HG02973 (cell line): ENCODE measurements at regions not wholly inside any gene's neighbourhood (a gene's known extent, or its start where the extent isn't known, plus 50 kb on each side); places are given as distances from the start of the nearest gene placed in this dataset.

Source experiments
- ATAC-seq: cut with Tn5 transposase; IDR thresholded peaks from one replicate; pipeline ENCODE4 v1.9.1; 2021; ENCODE audit warnings: moderate library complexity; ENCODE audit not compliant: unreplicated experiment

DNA sequence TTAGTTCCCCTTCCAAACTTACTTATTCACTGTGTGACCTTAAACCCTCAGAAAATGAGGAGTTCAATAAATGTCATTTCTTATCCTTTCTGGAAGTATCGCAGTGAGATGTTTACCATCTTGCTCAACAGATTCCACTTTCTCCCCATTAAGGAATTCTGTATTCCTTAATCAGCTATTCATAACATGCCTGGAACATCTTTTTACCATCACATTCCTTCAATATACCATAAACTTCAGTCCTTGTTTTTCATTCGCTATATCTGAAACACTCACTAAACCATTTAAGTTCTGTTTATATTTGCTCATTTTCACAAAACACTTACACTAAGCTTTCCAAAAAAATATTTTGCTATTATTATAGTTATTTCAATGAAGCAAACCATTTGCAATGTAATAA lies 1158.6 kb downstream of the CDH12 start:
- no peak for ATAC-seq

DNA sequence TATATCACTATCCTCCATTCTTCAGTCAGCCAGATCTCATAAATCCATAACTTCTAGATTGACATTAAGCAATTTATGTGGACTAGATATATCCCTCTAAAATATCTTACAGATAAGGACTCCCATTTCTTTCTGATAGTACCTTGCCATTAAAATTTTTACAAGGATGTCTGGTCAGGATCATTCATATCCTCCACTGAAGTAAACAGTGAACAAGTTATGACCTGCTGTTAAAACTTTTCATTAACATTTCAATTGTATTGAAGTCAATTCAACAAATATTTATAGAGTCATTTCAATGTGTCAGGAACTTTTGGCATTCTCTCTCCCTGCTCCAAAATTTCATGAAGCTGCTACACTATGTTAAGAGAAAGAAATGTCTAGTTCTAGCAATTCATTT lies 1159.6 kb downstream of the CDH12 start:
- ATAC-seq = no peak

DNA sequence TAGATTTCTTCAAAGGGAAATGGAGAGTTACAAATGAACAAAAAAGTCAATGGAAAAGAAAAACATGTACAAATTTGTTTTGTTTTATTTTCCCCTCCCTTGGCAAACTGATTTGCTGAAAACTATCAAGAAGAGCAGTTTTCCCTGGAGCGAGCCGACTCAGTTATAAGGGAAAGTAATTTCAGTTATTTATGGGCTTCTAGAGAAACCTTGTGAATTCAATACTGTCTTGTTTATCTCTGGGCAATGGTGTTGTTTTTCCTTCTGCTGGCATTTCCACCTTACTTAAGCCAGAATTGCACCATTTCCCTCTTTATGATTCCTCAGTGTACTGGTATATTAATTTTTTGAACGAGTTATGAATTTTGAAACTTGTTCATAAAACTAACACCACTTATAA lies 1163.6 kb downstream of the CDH12 start:
- ATAC-seq = no peak

DNA sequence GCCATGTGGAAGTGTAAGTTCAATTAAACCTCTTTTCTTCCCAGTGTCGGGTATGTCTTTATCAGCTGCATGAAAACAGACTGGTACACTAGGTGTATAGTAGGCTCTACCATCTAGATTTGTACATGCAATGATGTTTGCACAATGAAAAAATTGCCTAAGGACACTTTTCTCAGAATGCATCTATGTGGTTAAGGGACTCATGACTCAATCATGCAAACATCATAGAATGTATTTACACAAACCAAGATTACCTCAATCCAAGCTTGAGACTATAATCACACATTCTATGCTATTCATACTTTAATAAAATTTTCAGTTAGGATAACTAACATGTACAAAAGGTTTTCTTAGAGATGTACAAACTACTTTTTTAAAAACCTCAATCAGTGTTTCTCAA lies 1164.5 kb downstream of the CDH12 start:
- ATAC-seq = no peak

DNA sequence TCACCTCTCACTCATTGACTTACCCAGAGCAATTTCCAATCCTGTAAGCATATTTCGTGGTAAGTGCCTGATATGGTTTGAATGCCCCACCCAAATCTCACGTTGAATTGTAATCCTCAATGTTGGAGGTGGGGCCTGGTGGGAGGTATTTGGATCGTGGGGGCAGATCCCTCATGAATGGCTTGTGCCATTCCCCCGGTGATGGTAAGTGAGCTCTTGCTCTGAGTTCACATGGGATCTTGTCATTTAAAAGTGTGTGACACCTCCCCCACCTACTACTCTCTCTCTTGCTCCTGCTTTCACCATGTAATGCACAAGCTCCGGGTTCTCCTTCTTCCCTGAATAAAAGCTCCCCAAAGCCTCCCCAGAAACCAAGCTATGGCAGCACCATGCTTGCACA lies 1165.5 kb downstream of the CDH12 start:
- ATAC-seq = no peak

DNA sequence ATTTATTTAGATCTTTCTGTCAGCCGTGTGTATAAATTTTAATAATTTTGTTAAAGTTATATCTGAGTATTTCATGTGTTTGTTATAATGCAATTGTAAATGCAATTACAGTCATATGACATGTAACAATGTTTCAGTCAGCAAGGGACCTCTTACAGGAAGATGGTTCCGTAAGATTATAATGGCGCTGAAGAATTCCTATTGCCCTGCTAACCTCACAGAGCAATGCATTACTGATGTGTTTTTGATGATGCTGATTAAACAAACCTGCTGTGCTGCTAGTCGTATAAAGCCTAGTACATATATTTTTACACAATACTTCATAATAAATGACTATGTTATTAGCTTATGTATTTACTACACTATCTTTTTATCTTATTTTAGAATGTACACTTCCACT lies 1166.4 kb downstream of the CDH12 start:
- no peak for ATAC-seq

DNA sequence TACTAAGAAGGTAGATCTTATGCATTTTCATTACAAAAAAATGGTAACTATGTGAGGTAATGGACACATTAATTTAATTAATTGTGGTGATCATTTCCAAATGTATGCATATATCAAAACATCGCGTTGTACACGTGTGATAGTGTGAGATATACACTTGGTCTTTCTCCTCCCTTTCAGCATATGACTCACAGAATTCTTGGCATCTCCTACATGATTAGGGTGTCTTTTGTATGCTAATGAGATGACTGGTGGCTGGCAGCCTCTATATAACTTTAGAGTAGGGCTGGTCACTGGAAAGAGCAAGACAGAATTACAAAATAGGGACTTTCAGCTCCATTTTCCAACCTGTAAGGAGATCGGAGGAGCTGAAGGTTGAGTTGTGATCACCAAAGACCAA lies 1167.6 kb downstream of the CDH12 start:
- ATAC-seq = no peak

DNA sequence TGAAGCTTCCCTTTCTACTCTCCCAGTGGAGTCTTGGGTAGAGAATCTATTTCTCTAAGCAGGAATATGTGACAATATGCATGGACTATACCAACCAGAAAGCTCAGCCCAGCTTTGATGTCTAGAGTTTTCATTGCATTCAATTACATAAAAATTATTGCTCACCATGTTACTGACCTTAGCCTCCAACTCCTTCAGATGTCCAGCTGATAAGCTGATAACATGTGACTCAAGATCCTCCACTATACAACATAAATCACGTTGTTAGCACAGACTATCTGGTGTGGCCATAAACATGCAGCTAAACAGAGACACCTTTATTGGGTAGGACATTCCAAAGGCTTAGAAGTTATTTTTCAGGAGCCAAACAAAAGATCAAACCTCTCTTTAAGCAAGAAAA lies 1168.2 kb downstream of the CDH12 start:
- ATAC-seq = no peak

DNA sequence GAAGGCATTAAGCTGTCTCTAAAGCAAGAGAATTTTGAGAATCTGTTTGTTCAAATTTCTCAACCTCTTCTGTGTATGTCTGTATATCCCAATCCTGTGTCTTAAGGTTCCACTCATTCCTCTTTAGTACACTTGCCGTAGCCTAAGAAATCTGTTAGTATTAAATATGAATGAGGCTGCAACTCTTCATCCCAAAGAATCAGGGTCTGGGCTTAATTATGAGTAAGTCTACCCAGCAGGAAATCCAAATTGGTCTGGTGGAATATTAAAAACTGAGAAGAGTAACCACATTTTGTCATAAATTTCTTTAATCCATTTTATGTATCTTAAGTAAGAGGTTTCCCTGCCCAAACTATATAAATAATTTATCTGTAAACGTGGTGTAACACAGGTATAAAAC lies 1171.2 kb downstream of the CDH12 start:
- ATAC-seq = no peak

DNA sequence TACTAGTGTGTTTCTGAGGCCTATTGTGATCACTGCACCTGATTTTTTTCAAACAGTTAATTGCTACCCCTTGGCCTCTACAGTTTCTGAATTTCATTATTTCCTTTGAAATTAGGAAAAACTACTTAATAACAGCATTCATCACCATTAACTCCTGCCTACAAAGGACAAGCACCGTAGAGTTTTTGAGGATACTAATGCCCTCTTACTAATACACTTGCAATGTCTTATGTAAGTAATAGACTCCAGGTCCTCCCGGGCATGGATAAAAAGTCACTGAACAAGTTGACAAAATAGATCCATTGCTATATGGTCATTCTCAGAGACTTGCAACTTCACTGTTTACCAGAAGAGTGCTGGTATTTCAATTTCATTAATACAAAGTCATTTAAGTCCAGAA lies 1172.5 kb downstream of the CDH12 start:
- ATAC-seq = no peak

DNA sequence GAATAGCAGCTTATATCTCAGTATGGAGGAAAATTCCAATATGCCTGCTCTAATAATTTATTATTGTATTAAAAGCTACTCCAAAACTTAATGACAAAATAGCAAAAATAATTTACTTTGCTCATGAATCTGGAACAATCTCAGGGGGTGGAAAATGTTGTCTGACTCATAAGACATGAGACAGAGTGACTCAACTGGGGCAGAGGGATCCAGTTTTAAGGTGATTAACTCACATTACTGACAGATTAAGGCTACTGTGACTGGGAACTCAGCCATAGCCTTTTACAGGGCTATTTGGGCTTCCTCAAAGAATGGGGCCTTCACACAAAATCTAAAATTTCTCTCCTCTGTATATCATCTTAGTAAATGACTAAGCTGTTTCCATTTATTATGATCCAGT lies 1172.9 kb downstream of the CDH12 start:
- no peak for ATAC-seq

DNA sequence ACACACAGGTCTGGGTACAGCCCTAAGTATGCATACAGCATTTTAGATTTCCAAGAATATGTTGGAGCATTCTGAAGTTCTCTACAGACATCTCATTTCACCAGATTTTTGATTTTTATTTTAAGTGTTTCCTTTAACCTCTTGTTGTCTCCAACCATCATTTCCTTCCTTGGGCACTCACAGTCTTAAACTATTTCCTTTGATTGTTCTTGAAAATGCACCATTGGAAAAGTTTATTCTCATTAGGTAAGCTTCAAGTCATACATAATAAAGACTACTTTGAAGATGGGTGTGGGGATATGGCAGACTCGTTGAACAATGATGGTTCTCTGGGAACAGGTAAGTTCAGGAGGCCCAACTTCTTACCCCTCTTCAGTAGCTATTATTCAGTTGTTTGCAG lies 1174.6 kb downstream of the CDH12 start:
- ATAC-seq = no peak

DNA sequence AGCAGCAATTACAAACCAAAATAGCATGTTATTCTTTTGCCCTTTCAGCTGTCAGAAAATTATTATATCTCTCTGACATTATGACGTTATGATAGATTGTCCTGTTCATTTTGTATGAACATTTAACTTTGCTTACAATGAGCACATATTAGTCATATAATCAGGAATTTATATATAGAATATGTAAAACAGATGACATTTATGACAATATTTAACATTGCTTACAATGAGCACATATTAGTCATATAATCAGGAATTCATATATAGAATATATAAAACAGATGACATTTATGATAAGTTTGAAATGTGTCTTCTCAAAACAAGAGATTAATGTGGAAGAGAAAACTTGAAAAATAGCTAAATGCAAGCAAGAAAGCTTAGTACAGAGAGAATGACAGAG lies 1180.2 kb downstream of the CDH12 start:
- no peak for ATAC-seq

DNA sequence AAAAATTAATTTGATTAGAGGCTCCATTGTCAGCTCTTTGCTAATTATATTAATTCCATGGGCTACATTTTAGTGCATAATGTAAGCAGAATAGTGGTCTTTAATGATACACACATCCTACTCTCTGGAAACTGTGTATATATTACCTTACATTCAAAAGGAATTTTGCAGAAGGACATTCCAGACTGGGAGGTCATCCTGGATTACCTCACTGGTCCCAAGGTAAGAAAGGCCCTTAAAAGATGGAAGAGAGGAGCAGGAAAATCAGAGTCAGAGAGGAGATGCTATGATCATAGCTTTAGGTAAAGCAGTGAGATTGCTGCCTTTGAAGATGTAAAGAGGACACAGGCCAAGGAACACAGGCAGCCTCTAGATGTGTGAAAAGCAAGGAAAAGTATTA lies 1180.8 kb downstream of the CDH12 start:
- ATAC-seq = no peak

DNA sequence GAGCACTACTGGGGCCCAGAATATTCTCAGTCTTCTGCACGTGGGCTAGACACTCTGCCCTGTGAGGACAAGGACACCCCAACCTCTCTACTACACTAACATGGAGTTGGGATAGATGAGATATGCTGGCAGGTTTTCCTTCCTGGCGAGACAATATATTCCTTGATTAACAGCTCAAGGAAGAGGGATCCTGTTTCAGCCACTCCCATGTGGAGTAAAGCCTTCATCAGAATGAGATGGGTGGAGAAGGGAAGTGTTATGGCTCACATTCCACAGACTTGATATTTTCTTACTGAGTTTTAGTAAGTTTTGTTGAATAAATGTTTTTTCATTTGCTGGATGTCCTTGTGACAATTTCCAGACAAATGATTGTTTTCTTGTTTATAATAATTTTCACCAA lies 1187.6 kb downstream of the CDH12 start:
- no peak for ATAC-seq

DNA sequence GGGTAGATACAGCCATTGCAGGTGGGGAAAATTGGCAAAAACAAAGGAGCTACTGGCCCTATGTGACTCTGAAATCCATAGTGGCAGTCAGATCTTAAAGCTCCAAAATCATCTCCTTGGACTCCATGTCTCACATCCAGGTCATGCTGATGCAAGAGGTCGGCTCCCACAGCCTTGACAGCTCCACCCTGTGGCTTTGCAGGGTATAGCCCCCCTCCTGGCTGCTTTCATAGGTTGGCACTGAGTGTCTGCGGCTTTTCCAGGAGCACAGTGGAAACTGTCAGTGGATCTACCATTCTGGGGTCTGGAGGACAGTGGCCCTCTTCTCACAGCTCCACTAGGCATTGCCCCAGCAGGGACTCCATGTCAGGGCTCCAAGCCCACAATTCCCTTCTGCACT lies 1190.1 kb downstream of the CDH12 start:
- ATAC-seq = no peak

DNA sequence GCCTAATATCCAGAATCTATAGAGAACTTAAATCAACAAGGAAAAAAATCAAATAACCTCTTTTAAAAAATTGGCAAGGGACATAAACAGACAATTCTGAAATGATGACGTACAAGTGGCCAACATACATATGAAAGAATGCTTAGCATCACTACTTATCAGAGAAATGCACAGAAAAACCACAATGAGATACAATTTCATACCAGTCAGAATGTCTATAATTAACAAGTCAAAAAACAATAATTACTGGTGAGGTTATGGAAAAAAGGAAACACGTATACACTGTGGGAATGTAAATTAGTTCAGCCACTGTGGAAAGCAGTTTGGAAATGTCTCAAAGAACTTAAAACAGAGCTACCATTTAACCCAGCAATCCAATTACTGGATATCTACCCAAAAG lies 1192.0 kb downstream of the CDH12 start:
- no peak for ATAC-seq

DNA sequence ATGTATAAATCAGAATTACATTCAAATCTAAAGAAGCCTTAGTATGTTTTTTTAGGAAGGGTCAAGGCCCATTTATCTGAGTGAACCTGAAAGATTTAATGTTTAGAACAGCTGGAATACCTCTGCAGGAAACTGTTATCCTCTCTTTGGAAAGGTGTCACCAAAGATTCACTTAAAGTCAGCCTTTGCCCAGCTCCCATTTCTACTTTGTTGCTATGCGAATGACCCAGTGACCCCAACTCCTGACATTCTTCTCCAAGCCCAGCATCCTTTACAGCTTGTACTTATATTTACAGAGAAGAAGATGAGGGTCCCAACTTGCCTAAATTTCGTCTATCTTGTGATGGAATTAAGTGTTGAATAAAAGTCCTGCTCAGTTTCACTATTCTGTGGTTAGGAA lies 1198.6 kb downstream of the CDH12 start:
- ATAC-seq = no peak

DNA sequence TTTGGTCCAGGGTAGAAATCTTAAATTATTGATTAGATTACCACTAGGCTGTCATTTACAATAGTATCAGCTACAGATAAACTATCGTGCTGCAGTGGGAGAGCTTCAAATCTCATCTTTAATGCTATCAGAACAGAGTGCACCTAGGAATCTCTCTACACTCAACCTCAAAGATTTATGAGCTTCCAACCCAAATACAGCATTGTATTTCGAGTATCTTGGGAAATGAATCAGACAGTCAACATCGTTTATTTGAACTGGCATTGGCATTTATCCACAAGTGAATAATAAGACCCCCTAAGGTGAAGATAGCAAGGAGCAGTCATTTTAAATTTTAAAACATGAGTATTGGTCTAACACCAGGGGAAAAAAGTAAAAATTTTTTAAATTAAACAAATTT lies 1203.2 kb downstream of the CDH12 start:
- ATAC-seq = no peak

DNA sequence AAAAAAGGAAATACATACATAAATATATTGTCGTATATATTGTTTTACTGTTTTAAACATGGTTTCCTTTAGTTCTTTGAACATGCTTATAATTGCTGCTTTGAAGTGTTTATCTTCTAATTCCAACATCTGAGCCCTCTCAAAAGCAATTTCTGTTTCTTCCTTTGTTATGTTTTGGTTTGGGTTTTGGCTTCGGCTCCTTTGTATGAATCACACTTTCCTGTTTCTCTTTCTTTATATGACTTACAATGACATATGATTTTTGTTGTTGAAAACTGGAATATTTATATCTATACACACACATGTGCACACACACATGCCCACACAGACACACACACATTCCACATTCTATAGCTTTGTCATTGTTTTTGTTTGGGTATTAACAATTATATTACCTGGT lies 1206.7 kb downstream of the CDH12 start:
- ATAC-seq = no peak

DNA sequence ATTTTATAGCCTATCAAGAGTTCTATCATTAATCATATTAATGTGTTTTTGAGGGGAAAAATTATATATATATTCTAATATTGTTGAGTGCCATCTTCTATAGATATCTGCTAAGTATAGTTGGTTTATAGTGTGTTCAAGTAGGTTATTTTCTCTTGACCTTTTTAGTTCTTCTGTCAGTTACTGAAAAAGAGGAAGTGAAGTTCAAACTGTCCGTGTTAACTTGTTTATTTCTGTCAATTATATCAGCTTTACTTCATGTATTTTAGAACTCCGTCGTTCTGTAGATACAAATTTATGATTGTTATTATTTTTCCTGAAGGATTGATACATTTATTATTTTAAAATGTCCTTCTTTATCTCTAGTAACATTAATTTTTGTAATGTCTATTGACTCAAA lies 1209.1 kb downstream of the CDH12 start:
- ATAC-seq = no peak

DNA sequence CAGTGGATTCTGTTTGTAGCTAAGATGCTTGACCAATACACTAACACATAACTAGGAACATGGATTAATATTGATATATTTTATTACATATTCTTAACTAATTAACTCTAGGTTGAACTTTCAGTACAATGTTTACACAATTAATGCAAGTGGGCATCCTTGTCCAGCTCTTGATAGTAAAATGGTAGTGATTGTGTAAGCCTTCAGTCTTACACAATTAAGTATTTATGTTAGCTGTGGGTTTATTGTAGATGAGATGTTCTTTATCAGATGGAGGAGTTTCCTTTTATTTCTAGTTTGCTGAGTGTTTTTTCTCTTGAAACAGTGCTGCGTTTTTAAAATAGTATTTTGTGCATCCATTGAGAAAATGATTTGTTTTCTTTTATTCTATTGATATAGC lies 1210.8 kb downstream of the CDH12 start:
- no peak for ATAC-seq

DNA sequence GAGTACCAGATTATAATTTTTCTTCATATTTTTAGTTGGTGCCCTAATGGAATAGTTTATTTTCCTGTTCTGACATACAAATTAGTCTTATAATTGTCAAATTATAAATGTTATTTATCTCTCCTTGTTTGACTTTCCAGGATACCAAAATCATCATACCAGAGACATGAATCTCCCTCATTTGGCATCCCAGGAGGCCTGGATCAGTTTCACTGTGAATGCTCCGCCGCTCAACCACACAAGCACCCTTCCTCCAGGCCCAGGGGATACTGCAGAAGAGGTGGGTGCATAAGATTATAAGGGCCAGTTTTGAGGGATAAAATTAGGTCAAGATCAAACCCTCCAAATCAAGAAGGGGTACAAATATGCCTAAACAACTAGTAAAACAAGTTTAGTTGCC lies 1229.3 kb downstream of the CDH12 start:
- ATAC-seq = no peak

DNA sequence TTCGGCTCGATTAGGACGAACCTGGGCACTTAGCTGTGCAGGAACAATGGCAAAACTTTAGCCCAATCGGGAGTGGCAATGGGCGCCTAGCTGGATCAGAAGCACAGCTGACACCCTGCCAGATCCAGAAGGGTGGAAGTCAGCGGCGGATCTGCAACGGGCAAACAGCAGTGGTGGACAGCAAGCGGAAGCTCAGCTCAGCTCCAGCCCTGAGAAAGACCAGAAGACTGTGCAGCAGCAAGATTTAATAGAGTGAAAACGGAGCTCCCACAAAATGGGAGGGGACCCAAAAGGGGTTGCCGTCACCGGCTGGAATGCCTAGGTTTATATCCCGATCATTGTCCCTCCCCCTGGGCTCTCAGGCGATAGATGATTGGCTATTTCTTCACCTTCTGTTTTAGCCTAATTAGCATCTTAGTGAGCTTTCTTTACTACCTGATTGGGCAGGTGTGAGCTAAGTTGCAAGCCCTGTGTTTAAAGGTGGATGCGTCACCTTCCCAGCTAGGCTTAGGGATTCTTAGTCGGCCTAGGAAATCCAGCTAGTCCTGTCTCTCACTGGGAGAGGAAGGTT lies 1237.9 kb downstream of the CDH12 start:
- ATAC-seq = no peak
